K562 (cell line): ENCODE measurements at regions not wholly inside any gene's neighbourhood (a gene's known extent, or its start where the extent isn't known, plus 50 kb on each side); places are given as distances from the start of the nearest gene placed in this dataset.

Experiments used
- ATAC-seq: fragments of 200-7000 bp; cut with Tn5 transposase; 3 replicates; pipeline ENCODE4 v1.9.1; 2020; ENCODE audit warnings: moderate library complexity
- BruUV-seq: library from RNA; stranded (reverse); fragments of 400-500 nt; replicated peaks from 2 replicates; lab custom pipeline; 2021; lab: Mats Ljungman, UMichigan
- CTCF ChIA-PET: fragments of 300-600 bp; formaldehyde crosslinking; extraction: SDS; loops from one replicate; lab custom pipeline; 2021; ENCODE audit warnings: low intra/inter-chr PET ratio; lab: Yijun Ruan, JAX
- POLR2A ChIA-PET: fragments of 300-600, 350-650 bp; sonication (Branson Sonifier 250); formaldehyde crosslinking; extraction: SDS; loops from one replicate; lab custom pipeline; 2021; ENCODE audit warnings: antibody characterized with exemption, inconsistent platforms; lab: Yijun Ruan, JAX
- DNase-seq, 4 experiments: peaks; one replicate each; pipeline versions ENCODE4 v3.0.0 to v3.0.0-alpha.2; 2011 to 2018; ENCODE audit warnings: low spot score in 3 of 4, mixed read lengths in 3 of 4; ENCODE audit errors: extremely low read depth in 1 of 4
- FAIRE-seq: peaks from 2 replicates; lab custom pipeline; 2011; peaks lifted over from hg19 to GRCh38; lab: Jason Lieb, UNC
- H2AFZ ChIP-seq: 2 replicates; pipeline ENCODE4 v1.6.0; 2011; ENCODE audit warnings: low read depth, low read length, control low read depth, inconsistent platforms
- H3K27ac ChIP-seq: fragments of 200-600 bp; 3 replicates; pipeline ENCODE4 v1.8.0; 2011; ENCODE audit warnings: low read depth, mild to moderate bottlenecking, control low read depth, inconsistent platforms, low read length, moderate library complexity, mixed read lengths; ENCODE audit errors: extremely low read depth
- H3K27me3 ChIP-seq, 2 experiments: fragments of 300-600 bp in 1 of 2; 2 replicates in 1 of 2; 3 replicates in 1 of 2; pipeline versions ENCODE4 v1.6.0 to v1.8.0; 2011; ENCODE audit warnings: inconsistent platforms in 2 of 2, low read length in 2 of 2, mild to moderate bottlenecking in 1 of 2, mixed read lengths in 1 of 2, moderate library complexity in 1 of 2; ENCODE audit not compliant: control insufficient read depth in 2 of 2, insufficient read depth in 2 of 2
- H3K36me3 ChIP-seq: fragments of 300-600 bp; 3 replicates; pipeline ENCODE4 v1.8.0; 2011; ENCODE audit warnings: mild to moderate bottlenecking, low read length, inconsistent platforms; ENCODE audit not compliant: control insufficient read depth, insufficient read depth
- H3K4me1 ChIP-seq, 2 experiments: fragments of 200-600 bp in 1 of 2; replicated peaks in 1 of 2; 2 replicates in 1 of 2; 3 replicates in 1 of 2; pipeline versions ENCODE4 v1.5.1 to v1.8.0; 2011; ENCODE audit warnings: inconsistent platforms in 2 of 2, low read length in 2 of 2, mild to moderate bottlenecking in 1 of 2, mixed read lengths in 1 of 2, moderate library complexity in 1 of 2; ENCODE audit not compliant: control insufficient read depth in 2 of 2, insufficient read depth in 2 of 2
- H3K4me2 ChIP-seq: 2 replicates; pipeline ENCODE4 v1.6.1; 2011; ENCODE audit warnings: low read length, control low read depth, inconsistent platforms, mixed read lengths; ENCODE audit not compliant: insufficient read depth
- H3K4me3 ChIP-seq: fragments of 200-600 bp; sonication (generic), shearing (Covaris generic); 2 replicates; pipeline ENCODE4 v1.5.1; 2016; ENCODE audit warnings: control low read depth, inconsistent platforms
- H3K79me2 ChIP-seq: fragments of 200-600 bp; 3 replicates; pipeline ENCODE4 v1.8.0; 2011; ENCODE audit warnings: low read length, inconsistent platforms; ENCODE audit not compliant: control insufficient read depth, insufficient read depth
- H3K9ac ChIP-seq, 2 experiments: 2 replicates each; pipeline versions ENCODE4 v1.6.0 to v1.6.1; 2011; ENCODE audit warnings: low read depth in 2 of 2, low read length in 2 of 2, control low read depth in 1 of 2, inconsistent platforms in 1 of 2, mild to moderate bottlenecking in 1 of 2, mixed read lengths in 1 of 2; ENCODE audit not compliant: insufficient read depth in 1 of 2
- H3K9me1 ChIP-seq: one replicate; pipeline ENCODE4 v1.6.0; 2011; ENCODE audit warnings: inconsistent platforms, mild to moderate bottlenecking, low read length, moderate library complexity; ENCODE audit not compliant: control insufficient read depth, insufficient read depth
- H3K9me3 ChIP-seq: replicated peaks from 2 replicates; pipeline ENCODE4 v1.5.1; 2011; ENCODE audit warnings: low read depth, low read length, inconsistent platforms; ENCODE audit not compliant: control insufficient read depth, insufficient read depth
- H4K20me1 ChIP-seq: replicated peaks from 2 replicates; pipeline ENCODE4 v1.6.1; 2011; ENCODE audit warnings: low read length, inconsistent platforms, mixed read lengths; ENCODE audit not compliant: control insufficient read depth, insufficient read depth
- CHD7 ChIP-seq: fragments of 200-600 bp; sonication (generic); IDR thresholded peaks from one replicate; pipeline ENCODE4 v1.6.1; 2012; ENCODE audit warnings: mild to moderate bottlenecking, low read depth, low read length, inconsistent platforms
- E2F4 ChIP-seq: sonication (generic); formaldehyde crosslinking; IDR thresholded peaks from 2 replicates; pipeline ENCODE4 v1.8.0; 2022; ENCODE audit warnings: mild to moderate bottlenecking, low read depth, missing genetic modification reagents
- ESRRB ChIP-seq: fragments of 250-450 bp; sonication (Bioruptor Pico); IDR thresholded peaks from 2 replicates; pipeline ENCODE4 v1.5.0; 2020; ENCODE audit warnings: mild to moderate bottlenecking, moderate library complexity, borderline replicate concordance
- GATAD2B ChIP-seq: fragments of 450-650 bp; IDR thresholded peaks from 2 replicates; pipeline ENCODE4 v1.6.1; 2017; ENCODE audit warnings: mild to moderate bottlenecking, borderline replicate concordance
- GTF2F1 ChIP-seq: IDR thresholded peaks from 2 replicates; pipeline ENCODE4 v1.6.1; 2011; ENCODE audit warnings: low read depth, low read length, improper control_type of control experiment
- USF1 ChIP-seq: sonication (generic); formaldehyde crosslinking; IDR thresholded peaks from 2 replicates; pipeline ENCODE4 v1.9.0; 2022; ENCODE audit warnings: mild to moderate bottlenecking, missing genetic modification reagents
- ZNF436 ChIP-seq: fragments of 250-450, 450-650 bp; sonication (Bioruptor Pico); formaldehyde crosslinking; IDR thresholded peaks from 2 replicates; pipeline ENCODE4 v1.7.0; 2020; ENCODE audit warnings: mild to moderate bottlenecking
- ZNF79 ChIP-seq: fragments of 250-450 bp; sonication (Bioruptor Pico); IDR thresholded peaks from 2 replicates; pipeline ENCODE4 v1.4.0; 2020; ENCODE audit warnings: low read depth, mild to moderate bottlenecking, moderate library complexity
- WGBS: fragments of 100-300 bp; shearing (Covaris generic); methylation state at CpG from one replicate; pipeline ENCODE4 v1.1.6; 2016; ENCODE audit warnings: low coverage, mixed read lengths; ENCODE audit not compliant: insufficient coverage; ENCODE audit errors: missing lambda C conversion rate; 5-methylcytosine and 5-hydroxymethylcytosine counted together
- in situ Hi-C: fragments of 300-500 bp; cut with MboI; formaldehyde crosslinking; loops from 4 replicates; pipeline ENCODE4 v1.15.0; 2018; ENCODE audit warnings: inconsistent platforms, mixed read lengths
- intact Hi-C: fragments of 100-400 bp; cut with micrococcal nuclease; formaldehyde crosslinking; loops from 2 replicates; pipeline ENCODE4 v1.14.2; 2022

GRCh38 chr1:219476116-219476515 lies 136.8 kb downstream of the ZC3H11B start:
- WGBS, result 0% methylated on average over 2 of the region's 2 CpGs
- in situ Hi-C loops (no loop called here), intact Hi-C loops (no loop called here)
- Histone ChIP-seq H3K36me3 (no peaks in the 10 kb centered on the region), H4K20me1 (no peaks in the 10 kb centered on the region), H3K4me3 (no peak overlapping the region), H3K9ac (no peak overlapping the region), H3K79me2 (no peaks in the 10 kb centered on the region), H3K4me2 (no peak overlapping the region), H2AFZ (no peak overlapping the region), H3K27ac (no peak overlapping the region), H3K9me1 (no peaks in the 10 kb centered on the region), H3K9me3 (no peaks in the 10 kb centered on the region), H3K27me3 (peaks cover 0 to 3% of the 10 kb centered on the region in 2 experiments; a peak in 1 of 5 replicates), H3K4me1 (no peaks in the 10 kb centered on the region)
- no TSS peak for BruUV-seq
- ChIA-PET POLR2A (interaction anchor here (0.7 kb wide), 1 partner anchor 908 kb away, joined by 3 read pairs; no protein-coding TSS in a partner anchor), CTCF (no interaction called here)
- DNase-seq (no peak), ATAC-seq (no peak), FAIRE-seq (no peak)
- TF ChIP-seq CHD7 (no peak), ZNF79 (CRISPR knock-in tag) (no peak), GTF2F1 (no peak), GATAD2B (no peak), USF1 (CRISPR knock-in tag) (no peak), ESRRB (CRISPR knock-in tag) (no peak), ZNF436 (CRISPR knock-in tag) (no peak), E2F4 (CRISPR knock-in tag) (no peak)
